IPS-18a (cell line): ENCODE measurements at regions not wholly inside any gene's neighbourhood (a gene's known extent, or its start where the extent isn't known, plus 50 kb on each side); places are given as distances from the start of the nearest gene placed in this dataset.

Source experiments
- H3K27ac ChIP-seq: one replicate; pipeline ENCODE4 v1.5.1; 2013; ENCODE audit warnings: low read length
- H3K27me3 ChIP-seq: one replicate; pipeline ENCODE4 v1.6.1; 2013; ENCODE audit warnings: mild to moderate bottlenecking, low read length; ENCODE audit not compliant: control insufficient read depth, insufficient read depth
- H3K36me3 ChIP-seq: one replicate; pipeline ENCODE4 v1.6.1; 2013; ENCODE audit warnings: low read depth, low read length; ENCODE audit not compliant: control insufficient read depth
- H3K4me1 ChIP-seq: one replicate; pipeline ENCODE4 v1.6.1; 2013; ENCODE audit warnings: low read depth, low read length; ENCODE audit not compliant: control insufficient read depth
- H3K4me3 ChIP-seq: one replicate; pipeline ENCODE4 v1.5.1; 2013; ENCODE audit warnings: low read length
- H3K9ac ChIP-seq: one replicate; pipeline ENCODE4 v1.6.1; 2013; ENCODE audit warnings: mild to moderate bottlenecking, low read length, moderate library complexity
- H3K9me3 ChIP-seq: one replicate; pipeline ENCODE4 v1.6.1; 2013; ENCODE audit warnings: low read depth, low read length; ENCODE audit not compliant: control insufficient read depth

DNA sequence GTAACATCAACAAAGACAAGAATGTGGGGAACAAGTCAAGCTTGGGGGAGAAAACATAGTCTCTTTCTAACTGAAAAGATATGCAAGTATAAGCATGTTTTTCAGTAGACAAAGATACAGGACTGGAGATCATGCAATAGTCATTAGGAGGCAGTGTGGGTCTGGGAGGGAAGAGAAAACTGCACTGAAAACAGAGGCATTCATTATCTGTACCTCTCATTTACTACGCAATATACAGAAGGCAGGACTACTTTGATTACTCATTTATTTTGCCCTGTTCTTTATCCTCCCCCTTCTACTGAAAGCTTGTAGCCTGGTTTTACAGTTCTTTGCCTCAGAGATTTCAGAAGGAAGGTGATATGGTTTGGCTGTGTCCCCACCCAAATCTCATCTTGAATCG, 341.2 kb downstream of the CRPPA start:
- H3K9ac ChIP-seq: no peak overlapping the region
- H3K4me3 ChIP-seq: no peak overlapping the region
- H3K27ac ChIP-seq: no peak overlapping the region
- peaks cover 9% of the 10 kb centered on the region for H3K4me1 ChIP-seq
- no peaks in the 10 kb centered on the region for H3K27me3 ChIP-seq
- no peaks in the 10 kb centered on the region for H3K36me3 ChIP-seq
- no peaks in the 10 kb centered on the region for H3K9me3 ChIP-seq

DNA sequence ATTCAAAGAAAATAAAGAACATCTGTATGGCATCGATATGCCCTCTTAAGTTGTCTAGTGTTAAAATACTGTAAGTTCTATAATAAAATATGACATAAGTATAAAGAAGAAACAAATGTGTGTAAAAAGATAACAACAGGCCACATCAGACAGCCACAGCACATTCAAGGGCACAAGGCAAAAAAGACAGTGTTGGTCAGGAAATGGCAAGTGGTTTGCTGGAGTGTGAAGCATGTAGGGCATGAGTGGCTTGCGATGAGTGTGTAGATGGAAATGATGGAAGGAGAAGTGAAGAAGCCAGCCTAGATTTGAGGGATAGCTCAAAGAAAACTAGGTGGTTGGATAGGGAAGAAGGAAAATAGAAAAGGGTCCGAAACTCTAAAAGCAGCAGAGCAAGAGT, 341.6 kb downstream of the CRPPA start:
- Histone ChIP-seq H3K9me3 (no peaks in the 10 kb centered on the region), H3K4me1 (peaks cover 9% of the 10 kb centered on the region), H3K27ac (no peak overlapping the region), H3K9ac (no peak overlapping the region), H3K36me3 (no peaks in the 10 kb centered on the region), H3K4me3 (no peak overlapping the region), H3K27me3 (no peaks in the 10 kb centered on the region)

DNA sequence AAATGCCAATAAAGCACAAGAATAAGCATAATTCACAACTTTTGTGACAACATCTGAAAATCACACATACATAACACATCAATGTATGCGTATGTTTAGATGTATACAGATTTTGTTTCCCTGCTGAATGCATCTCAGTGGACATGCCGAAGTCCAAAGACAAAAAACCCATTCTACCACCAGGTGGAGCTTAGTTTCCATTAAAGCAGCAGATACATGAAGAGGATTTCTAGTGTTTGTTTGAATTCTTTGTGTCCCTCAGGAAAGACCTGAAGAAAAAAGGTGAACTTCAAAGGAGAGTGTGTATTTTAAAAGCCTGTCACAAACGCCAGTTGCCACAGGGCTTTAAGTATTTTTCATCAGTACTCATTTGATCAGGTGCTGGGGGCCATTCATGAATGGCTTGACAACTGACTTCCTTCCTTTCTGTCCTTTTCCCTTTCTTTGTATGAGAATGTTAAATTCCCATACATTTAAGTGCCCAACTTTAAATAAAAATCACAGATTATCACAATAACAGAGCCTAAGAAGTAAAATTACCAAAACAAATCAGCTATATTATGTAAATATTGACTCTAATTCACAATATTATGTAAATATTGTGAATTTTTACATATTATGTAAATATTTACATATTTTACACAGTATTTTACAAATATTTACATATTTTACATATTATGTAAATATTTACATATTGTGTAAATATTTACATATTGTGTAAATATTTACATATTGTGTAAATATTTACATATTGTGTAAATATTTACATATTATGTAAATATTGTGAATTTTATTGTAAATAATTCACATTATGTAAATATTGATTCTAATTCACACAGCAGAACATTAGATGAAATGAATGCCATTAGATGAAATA, 343.0 kb downstream of the CRPPA start:
- Histone ChIP-seq H3K36me3 (no peaks in the 10 kb centered on the region), H3K27ac (no peak overlapping the region), H3K4me1 (peaks cover 6% of the 10 kb centered on the region), H3K9ac (no peak overlapping the region), H3K9me3 (no peaks in the 10 kb centered on the region), H3K4me3 (no peak overlapping the region), H3K27me3 (no peaks in the 10 kb centered on the region)

DNA sequence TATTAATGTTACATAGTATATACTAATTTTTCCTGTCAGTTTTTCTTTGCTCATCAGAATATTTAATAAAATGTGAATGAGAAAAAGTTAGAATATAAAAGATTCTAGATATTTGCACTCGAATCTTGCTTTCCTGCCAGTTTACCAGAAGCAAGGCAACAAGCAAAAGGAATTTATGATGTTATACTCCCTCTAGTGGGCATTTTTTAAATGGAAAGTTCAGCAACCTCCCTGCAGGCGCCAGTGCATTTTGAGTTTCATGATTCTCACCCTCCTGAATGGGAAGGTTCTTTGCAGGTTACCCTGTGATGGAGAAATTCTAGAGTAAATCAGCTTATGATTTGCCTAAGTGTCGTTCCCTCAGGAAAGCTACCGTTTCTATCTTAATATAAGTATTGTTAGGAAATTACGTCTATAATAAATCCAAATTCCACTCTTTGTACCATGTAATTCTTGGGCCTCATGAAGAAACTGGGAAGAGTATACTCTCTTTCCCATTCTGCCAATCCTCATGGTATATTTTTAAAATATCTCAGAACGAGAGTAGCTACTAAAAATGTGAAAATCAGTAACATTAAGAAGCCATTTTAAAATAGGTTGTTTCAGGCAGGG, 350.0 kb downstream of the CRPPA start:
- Histone ChIP-seq H3K27me3 (no peaks in the 10 kb centered on the region), H3K9me3 (no peaks in the 10 kb centered on the region), H3K27ac (no peak overlapping the region), H3K36me3 (no peaks in the 10 kb centered on the region), H3K4me3 (no peak overlapping the region), H3K9ac (no peak overlapping the region), H3K4me1 (peaks cover 12% of the 10 kb centered on the region)

DNA sequence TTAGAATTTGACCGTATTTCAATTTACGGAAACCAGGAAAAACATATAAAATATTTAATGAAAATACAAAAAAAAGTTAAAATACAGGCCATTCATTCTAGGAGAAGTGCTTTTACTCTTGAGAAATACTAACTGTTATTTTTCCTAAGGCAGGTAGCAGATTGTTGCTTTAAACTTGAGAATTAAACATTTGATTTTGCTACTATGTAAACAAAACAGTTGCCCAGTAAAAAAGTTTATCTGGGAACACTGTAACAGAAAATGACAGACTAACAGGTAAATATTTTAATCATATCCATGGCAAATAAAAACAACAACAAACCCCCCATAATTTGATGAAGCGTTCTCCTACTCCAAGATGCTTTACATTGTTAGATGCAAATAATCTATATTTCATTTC, 350.5 kb downstream of the CRPPA start:
- Histone ChIP-seq H3K9ac (no peak overlapping the region), H3K27ac (no peak overlapping the region), H3K36me3 (no peaks in the 10 kb centered on the region), H3K9me3 (no peaks in the 10 kb centered on the region), H3K4me3 (no peak overlapping the region), H3K27me3 (no peaks in the 10 kb centered on the region), H3K4me1 (peaks cover 12% of the 10 kb centered on the region)

DNA sequence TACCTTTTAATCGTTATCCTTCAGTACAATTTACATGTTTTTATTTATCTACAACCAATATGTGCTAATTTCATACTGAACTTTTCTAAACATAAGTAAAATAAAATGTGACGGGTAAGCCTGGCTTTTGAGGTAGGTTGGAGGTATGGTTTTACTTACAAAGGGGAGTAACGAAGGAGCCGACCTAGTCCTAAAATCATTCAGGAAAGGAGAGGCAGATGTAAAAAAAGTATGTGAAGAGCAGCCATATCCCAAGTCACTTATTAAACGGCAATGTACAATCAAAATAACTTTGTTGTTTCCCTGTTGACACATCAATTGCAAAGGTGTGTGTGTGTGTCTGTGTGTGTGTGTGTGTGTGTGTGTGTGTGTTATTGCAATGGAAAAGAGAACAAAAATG, 351.3 kb downstream of the CRPPA start:
- Histone ChIP-seq H3K9ac (no peak overlapping the region), H3K27me3 (no peaks in the 10 kb centered on the region), H3K4me1 (peaks cover 12% of the 10 kb centered on the region), H3K27ac (no peak overlapping the region), H3K9me3 (no peaks in the 10 kb centered on the region), H3K4me3 (no peak overlapping the region), H3K36me3 (no peaks in the 10 kb centered on the region)

DNA sequence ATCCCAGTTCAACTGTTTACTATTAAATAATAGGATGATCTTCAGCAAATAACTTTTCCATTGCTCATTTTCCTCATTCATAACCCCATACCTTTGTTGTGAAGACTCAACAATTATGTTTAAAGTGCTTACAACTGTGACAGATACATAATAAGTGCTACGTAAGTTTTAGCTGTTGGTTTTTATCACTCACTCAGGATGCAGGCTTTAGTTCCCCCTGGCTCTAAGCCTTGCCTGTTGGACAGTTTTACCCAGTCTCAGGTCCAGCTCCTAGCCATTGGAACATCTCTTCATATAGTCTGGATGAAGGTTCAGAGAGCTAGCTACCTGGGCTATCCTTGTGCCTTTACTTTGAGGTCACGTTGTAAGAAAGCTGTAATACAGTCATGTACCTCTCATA, 353.2 kb downstream of the CRPPA start:
- H3K9me3 ChIP-seq: no peaks in the 10 kb centered on the region
- no peaks in the 10 kb centered on the region for H3K27me3 ChIP-seq
- H3K27ac ChIP-seq: no peak overlapping the region
- H3K4me1 ChIP-seq: peaks cover 12% of the 10 kb centered on the region
- H3K36me3 ChIP-seq: no peaks in the 10 kb centered on the region
- no peak overlapping the region for H3K4me3 ChIP-seq
- no peak overlapping the region for H3K9ac ChIP-seq

DNA sequence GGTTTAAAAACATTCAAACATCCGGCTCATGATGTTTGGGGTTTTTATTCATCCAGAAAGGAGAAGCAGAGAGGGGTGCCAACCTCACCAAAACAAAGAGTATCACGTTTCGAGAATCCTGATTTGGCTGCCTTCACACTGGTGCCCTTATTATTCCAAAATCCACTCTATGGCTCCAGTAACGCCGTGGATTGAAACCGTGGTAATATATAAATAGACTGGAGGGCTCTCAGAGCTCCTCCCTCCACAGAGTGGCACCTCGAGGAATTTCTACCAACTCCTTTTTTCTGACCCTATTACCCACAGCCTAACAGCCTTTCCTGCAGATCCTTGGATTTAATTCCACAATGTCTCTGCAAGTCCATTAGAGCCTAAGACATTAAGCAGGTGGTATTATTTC, 353.6 kb downstream of the CRPPA start:
- Histone ChIP-seq H3K36me3 (no peaks in the 10 kb centered on the region), H3K9me3 (no peaks in the 10 kb centered on the region), H3K27ac (no peak overlapping the region), H3K4me1 (peaks cover 12% of the 10 kb centered on the region), H3K27me3 (no peaks in the 10 kb centered on the region), H3K9ac (no peak overlapping the region), H3K4me3 (no peak overlapping the region)

DNA sequence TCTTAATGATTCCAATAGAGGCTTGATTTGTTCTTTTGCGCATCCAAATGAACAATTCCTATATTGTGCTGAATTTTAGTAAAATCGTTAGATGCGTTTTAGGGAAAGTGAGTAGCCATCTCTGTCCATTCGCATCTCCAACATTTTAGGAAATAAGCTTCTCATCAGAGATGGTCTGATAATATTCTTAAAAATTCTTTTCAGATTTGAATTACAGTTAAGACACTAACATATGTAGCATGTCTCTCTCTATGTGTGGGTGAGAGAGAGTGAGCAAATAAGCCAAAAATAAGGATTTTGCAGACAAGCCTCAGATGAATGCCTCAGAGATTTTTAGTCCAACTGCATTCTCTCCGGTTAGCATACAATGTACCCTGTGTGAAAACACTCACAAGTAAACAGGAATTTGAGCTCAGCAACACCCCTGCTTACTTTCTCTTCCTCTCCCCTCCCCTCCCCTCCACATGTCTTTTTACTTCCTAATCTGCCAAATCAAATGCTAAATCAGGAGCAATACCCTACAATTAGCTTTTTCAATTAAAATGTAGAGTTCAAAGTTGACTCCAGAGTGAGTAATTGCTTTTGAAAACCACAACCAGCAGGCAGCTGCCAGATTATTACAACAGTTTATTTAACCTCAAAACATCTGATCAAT, 354.4 kb downstream of the CRPPA start:
- Histone ChIP-seq H3K27ac (no peak overlapping the region), H3K9me3 (no peaks in the 10 kb centered on the region), H3K4me3 (no peak overlapping the region)

DNA sequence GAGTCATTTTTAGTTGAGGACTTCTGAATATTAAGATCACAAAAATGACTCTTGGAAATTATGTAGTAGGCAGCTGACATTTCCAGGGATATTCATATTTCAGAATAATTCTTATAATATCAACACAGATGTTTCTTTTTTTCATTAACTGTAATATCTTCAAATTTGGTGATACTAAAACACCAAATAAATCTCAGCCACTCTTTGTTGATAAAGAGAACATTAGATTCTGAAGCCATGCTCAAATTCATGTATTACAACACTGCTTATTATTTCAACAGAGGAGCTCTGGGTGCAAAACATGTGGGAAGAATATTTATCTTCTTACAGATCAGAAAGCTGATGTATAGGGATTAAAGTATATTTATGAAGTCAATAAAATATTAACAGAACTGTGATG, 355.4 kb downstream of the CRPPA start:
- Histone ChIP-seq H3K27ac (no peak overlapping the region), H3K4me1 (peaks cover 12% of the 10 kb centered on the region), H3K27me3 (no peaks in the 10 kb centered on the region), H3K9me3 (no peaks in the 10 kb centered on the region), H3K9ac (no peak overlapping the region), H3K36me3 (no peaks in the 10 kb centered on the region), H3K4me3 (no peak overlapping the region)

More for the DNA sequence above, 354.4 kb downstream of the CRPPA start:
- H3K4me1 ChIP-seq: peaks cover 12% of the 10 kb centered on the region
- H3K27me3 ChIP-seq: no peaks in the 10 kb centered on the region
- H3K36me3 ChIP-seq: no peaks in the 10 kb centered on the region
- no peak overlapping the region for H3K9ac ChIP-seq

DNA sequence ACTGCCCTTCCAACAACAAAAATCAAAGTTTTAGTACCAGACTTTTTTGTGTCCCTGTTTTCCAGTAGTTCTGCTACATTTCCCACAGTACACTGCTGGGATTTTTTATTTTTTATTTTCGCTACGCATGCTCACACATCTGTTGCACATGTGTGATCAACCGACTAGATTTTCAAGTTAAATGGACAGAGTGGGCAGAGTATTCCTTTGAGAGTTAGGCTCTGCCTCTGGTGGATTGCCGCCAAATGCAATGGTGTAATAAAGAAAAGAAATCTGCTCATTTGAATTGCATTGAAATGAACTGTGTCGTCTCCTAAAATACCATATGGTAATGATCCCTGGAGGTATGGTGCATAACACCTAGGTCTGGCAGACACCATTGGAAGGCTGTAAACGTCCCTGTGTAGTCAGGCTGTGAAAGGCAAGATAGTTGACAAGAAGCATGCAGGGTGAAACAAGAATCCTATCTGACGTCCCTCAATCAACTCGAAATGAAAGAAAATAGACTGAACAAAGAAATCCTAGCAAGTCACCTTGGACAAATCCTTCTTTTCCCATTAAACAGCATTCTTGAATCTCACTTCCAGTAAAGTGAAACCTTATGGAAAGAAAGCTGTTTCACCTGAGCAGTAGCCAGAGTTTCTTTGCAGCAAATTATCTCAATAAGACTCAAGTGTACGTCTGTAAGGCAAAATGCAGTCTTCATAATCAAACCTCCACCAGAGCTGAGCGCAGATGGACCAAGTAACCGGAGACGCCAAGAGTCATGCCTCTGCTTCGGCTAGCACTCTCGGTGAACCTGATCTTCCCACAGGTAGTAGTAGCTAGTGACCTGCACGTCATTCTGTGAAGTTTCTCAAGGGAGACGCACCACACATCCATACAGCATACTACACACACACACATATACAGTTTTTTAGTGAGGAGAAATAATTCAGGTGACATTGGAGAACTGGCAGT, 357.3 kb downstream of the CRPPA start:
- Histone ChIP-seq H3K4me3 (no peak overlapping the region), H3K27ac (no peak overlapping the region), H3K9ac (no peak overlapping the region), H3K4me1 (peaks cover 12% of the 10 kb centered on the region), H3K9me3 (no peaks in the 10 kb centered on the region), H3K27me3 (no peaks in the 10 kb centered on the region), H3K36me3 (no peaks in the 10 kb centered on the region)
